Esophagus squamous epithelium (tissue), 4 donors: ENCODE measurements at regions not wholly inside any gene's neighbourhood (a gene's known extent, or its start where the extent isn't known, plus 50 kb on each side); places are given as distances from the start of the nearest gene placed in this dataset.

Experiments
- CTCF ChIP-seq, 6 experiments: fragments of 450-650 bp in 4 of 6; fragments of 200-600 bp in 2 of 6; sonication (generic) in 2 of 6; IDR thresholded peaks; one replicate each; pipeline ENCODE4 v1.5.1; 2016 to 2019; ENCODE audit warnings: antibody characterized with exemption in 6 of 6, mild to moderate bottlenecking in 4 of 6, moderate library complexity in 4 of 6
- POLR2A ChIP-seq, 4 donors: fragments of 450-650 bp; IDR thresholded peaks; one replicate each; pipeline ENCODE4 v1.6.1; 2017; ENCODE audit warnings: antibody characterized with exemption in 4 of 4, mild to moderate bottlenecking in 4 of 4, moderate library complexity in 3 of 4

DNA sequence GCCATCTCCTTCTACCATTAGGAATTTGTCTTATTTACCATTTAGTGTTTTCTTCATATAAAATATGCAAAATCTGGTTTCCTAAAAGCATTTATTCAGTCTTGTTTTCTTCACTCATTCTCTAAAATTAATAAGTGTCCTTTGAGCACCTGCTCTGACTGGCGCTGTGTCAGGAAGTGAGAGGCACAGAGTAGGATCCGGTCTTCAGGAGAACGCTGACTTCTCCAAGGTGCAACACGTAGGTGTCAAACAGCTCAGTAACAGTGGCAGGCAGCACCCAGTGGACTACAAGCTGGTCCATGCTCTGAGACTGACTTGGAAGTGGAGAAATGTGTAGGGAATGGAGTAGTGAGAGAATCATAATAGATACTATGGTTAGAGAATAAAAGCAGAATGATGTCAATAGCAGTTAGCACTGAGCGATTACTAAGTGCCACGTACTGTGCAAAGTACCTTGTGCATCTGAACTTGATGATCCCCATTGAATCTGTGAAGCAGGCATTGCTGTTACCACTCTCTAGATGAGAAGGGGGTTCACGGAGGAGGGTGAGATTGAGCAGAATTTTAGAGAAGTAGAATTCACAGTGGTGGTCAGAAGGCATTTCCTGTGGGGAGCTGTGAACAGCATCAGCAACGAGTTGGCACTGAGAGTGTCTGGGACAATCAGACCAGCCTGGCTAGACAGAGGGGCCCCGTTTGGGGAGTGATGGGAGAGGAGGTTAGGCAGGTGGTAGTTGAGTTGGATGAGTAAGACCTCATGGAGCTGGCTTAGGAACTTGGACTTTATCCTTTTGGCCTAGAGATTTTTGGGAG, 569.8 kb downstream of the QKI start:
- TF ChIP-seq CTCF (IDR thresholded peaks at IDR 0.05) (no peak), POLR2A (IDR thresholded peaks at IDR 0.05) (no peak)
